GM12891 (cell line): ENCODE measurements at regions not wholly inside any gene's neighbourhood (a gene's known extent, or its start where the extent isn't known, plus 50 kb on each side); places are given as distances from the start of the nearest gene placed in this dataset.

ENCODE experiments used
- POLR2A ChIP-seq: IDR thresholded peaks from 2 replicates; pipeline ENCODE4 v1.6.1; 2011; ENCODE audit warnings: low read depth, low read length, control low read depth
- POLR2AphosphoS5 ChIP-seq: IDR thresholded peaks from 2 replicates; pipeline ENCODE4 v1.6.1; 2011; ENCODE audit warnings: low read depth, low read length, control low read depth
- POU2F2 ChIP-seq: IDR thresholded peaks from 2 replicates; pipeline ENCODE4 v1.6.1; 2011; ENCODE audit warnings: low read depth, mild to moderate bottlenecking, control low read depth, low read length, moderate library complexity
- SPI1 ChIP-seq: IDR thresholded peaks from 2 replicates; pipeline ENCODE4 v1.6.1; 2011; ENCODE audit warnings: low read depth, low read length, control low read depth
- TAF1 ChIP-seq: IDR thresholded peaks from 2 replicates; pipeline ENCODE4 v1.6.1; 2011; ENCODE audit warnings: low read depth, low read length, control low read depth

DNA sequence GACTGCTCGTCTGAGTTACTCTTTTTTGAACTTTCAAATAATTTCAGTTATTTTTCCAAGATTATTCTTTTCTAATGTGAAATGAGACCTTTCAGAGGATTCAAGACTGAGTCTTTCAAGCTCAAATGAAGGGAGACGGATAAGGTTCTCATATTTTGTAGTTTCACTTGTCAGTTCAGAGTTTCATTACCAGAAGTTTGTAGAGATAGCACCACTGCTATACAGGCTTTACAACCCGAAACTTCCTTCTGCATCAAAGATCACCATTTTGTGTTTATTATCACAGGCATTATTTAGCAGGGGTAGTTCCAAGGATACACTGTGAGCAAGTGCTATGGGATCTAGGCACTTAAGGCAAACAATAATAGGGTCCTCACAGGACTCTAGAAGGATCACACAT is 74.7 kb upstream of the EPHA7 start:
- no peak for TF ChIP-seq POLR2A
- TF ChIP-seq POLR2AphosphoS5: no peak
- no peak for TF ChIP-seq POU2F2
- TF ChIP-seq TAF1: no peak
- TF ChIP-seq SPI1: no peak
